ENCODE measurements at regions not wholly inside any gene's neighbourhood (a gene's known extent, or its start where the extent isn't known, plus 50 kb on each side); places are given as distances from the start of the nearest gene placed in this dataset.

DNA sequence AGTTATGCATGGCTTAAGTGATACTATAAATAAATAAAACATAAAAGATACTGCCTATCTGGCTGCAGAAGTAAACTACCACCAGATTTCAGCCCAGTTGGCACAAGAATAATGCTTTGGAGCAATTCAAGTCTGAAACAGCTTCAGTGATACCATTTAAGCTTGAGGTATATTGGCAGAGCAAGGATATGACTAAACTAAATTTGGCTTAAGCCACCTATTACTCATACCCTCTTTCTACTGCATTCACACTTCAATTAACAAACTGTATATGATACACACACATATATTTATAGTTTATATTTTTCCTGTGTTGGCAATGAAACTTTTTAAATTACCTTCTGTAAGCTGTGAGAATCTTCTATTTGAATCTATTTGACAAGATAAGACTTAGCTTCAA, 431.9 kb downstream of the ANXA1 start:
- TF ChIP-seq, protein P1, sequence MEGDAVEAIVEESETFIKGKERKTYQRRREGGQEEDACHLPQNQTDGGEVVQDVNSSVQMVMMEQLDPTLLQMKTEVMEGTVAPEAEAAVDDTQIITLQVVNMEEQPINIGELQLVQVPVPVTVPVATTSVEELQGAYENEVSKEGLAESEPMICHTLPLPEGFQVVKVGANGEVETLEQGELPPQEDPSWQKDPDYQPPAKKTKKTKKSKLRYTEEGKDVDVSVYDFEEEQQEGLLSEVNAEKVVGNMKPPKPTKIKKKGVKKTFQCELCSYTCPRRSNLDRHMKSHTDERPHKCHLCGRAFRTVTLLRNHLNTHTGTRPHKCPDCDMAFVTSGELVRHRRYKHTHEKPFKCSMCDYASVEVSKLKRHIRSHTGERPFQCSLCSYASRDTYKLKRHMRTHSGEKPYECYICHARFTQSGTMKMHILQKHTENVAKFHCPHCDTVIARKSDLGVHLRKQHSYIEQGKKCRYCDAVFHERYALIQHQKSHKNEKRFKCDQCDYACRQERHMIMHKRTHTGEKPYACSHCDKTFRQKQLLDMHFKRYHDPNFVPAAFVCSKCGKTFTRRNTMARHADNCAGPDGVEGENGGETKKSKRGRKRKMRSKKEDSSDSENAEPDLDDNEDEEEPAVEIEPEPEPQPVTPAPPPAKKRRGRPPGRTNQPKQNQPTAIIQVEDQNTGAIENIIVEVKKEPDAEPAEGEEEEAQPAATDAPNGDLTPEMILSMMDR (IDR thresholded peaks at IDR 0.05), result no peak
- intact Hi-C loops (cut with micrococcal nuclease), result no loop called here

DNA sequence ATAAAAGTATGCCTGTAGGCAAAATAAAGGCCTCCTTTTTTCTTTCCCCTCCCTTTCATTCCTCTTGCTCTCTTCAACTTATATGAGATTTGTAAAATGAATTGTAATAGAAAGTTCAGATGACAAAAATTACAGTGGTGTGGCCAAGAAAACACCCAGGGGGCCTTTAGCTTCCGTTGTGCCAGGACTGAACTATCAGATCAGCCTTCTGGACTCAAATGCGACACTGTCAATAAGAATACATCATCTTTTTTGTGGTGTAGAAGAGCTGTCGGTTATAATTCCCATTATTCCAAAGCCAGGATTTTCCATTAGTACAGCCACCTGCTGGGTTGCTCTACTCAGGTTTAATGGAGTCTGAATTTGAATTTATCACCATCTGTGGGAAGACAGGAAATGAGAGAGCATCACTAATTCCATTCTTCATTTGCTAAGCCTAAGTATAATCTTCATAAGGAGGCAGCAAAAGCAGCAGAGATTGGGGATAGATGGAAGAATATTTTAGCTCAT, 443.4 kb downstream of the ANXA1 start:
- no peak overlapping the region for H3K4me3 ChIP-seq (replicated peaks in 1 of 3; ENCODE audit: low read depth in 2 of 3, low read length in 3 of 3)
- no peaks in the 10 kb centered on the region for H3K27me3 ChIP-seq (ENCODE audit: control insufficient read depth in 2 of 2, insufficient read depth in 2 of 2, low read length in 2 of 2)
- H3K9ac ChIP-seq (ENCODE audit: insufficient read depth, low read length, poor library complexity, severe bottlenecking), result no peak overlapping the region
- H3K4me3 Mint-ChIP-seq, result no peak overlapping the region
- intact Hi-C loops (cut with micrococcal nuclease), result no loop called here
- no peak for DNase-seq
- no peaks in the 10 kb centered on the region for H3K36me3 Mint-ChIP-seq
- H4K20me1 ChIP-seq (ENCODE audit: insufficient read depth, low read length), result no peaks in the 10 kb centered on the region
- no peaks in the 10 kb centered on the region for H3K79me2 ChIP-seq (ENCODE audit: insufficient read depth, low read length)
- no peak overlapping the region for H3K4me2 ChIP-seq (replicated peaks; ENCODE audit: extremely low read depth, low read length, poor library complexity, severe bottlenecking)
- no peak overlapping the region for H3K27ac Mint-ChIP-seq
- TF ChIP-seq, protein P1 (IDR thresholded peaks at IDR 0.05), result no peak
- no peak overlapping the region for H3K27ac ChIP-seq (ENCODE audit: low read depth in 1 of 2, low read length in 2 of 2)
- H3K27me3 Mint-ChIP-seq (ENCODE audit: low read depth in 3 of 3), result no peaks in the 10 kb centered on the region
- H3K9me3 Mint-ChIP-seq, result peaks cover 0 to 3% (median 0%) of the 10 kb centered on the region in 7 donors
- no CpG with 5 or more reads among the region's 3 CpGs for WGBS (ENCODE audit: insufficient coverage)
- no peaks in the 10 kb centered on the region for H3K4me1 Mint-ChIP-seq
- H2AFZ ChIP-seq (ENCODE audit: insufficient read depth, low read depth, low read length, poor library complexity, severe bottlenecking), result no peak overlapping the region
- no peaks in the 10 kb centered on the region for H3K36me3 ChIP-seq (replicated peaks in 1 of 2; ENCODE audit: control insufficient read depth in 1 of 2, insufficient read depth in 2 of 2, low read length in 2 of 2)
- H3K4me1 ChIP-seq (ENCODE audit: control insufficient read depth in 1 of 2, insufficient read depth in 2 of 2, low read length in 2 of 2), result no peaks in the 10 kb centered on the region
- no peaks in the 10 kb centered on the region for H3K9me3 ChIP-seq (replicated peaks in 1 of 2; ENCODE audit: control insufficient read depth in 1 of 2, insufficient read depth in 1 of 2, low read length in 2 of 2)

More for the DNA sequence above, 431.9 kb downstream of the ANXA1 start:
- Mint-ChIP-seq H3K36me3 (no peaks in the 10 kb centered on the region), H3K9me3 (peaks cover 0 to 3% (median 0%) of the 10 kb centered on the region in 7 donors), H3K27ac (no peak overlapping the region), H3K4me1 (no peaks in the 10 kb centered on the region), H3K4me3 (no peak overlapping the region), H3K27me3 (ENCODE audit: low read depth in 3 of 3) (no peaks in the 10 kb centered on the region)
- H2AFZ ChIP-seq (ENCODE audit: insufficient read depth, low read depth, low read length, poor library complexity, severe bottlenecking), result no peak overlapping the region
- H3K27ac ChIP-seq (ENCODE audit: low read depth in 1 of 2, low read length in 2 of 2), result no peak overlapping the region
- H3K79me2 ChIP-seq (ENCODE audit: insufficient read depth, low read length), result no peaks in the 10 kb centered on the region
- H3K4me2 ChIP-seq (replicated peaks; ENCODE audit: extremely low read depth, low read length, poor library complexity, severe bottlenecking), result no peak overlapping the region
- H3K9ac ChIP-seq (ENCODE audit: insufficient read depth, low read length, poor library complexity, severe bottlenecking), result no peak overlapping the region
- H3K36me3 ChIP-seq (replicated peaks in 1 of 2; ENCODE audit: control insufficient read depth in 1 of 2, insufficient read depth in 2 of 2, low read length in 2 of 2), result no peaks in the 10 kb centered on the region
- no peaks in the 10 kb centered on the region for H3K9me3 ChIP-seq (replicated peaks in 1 of 2; ENCODE audit: control insufficient read depth in 1 of 2, insufficient read depth in 1 of 2, low read length in 2 of 2)
- no peaks in the 10 kb centered on the region for H4K20me1 ChIP-seq (ENCODE audit: insufficient read depth, low read length)
- DNase-seq, result no peak
- no peaks in the 10 kb centered on the region for H3K27me3 ChIP-seq (ENCODE audit: control insufficient read depth in 2 of 2, insufficient read depth in 2 of 2, low read length in 2 of 2)
- no peak overlapping the region for H3K4me3 ChIP-seq (replicated peaks in 1 of 3; ENCODE audit: low read depth in 2 of 3, low read length in 3 of 3)
- no peaks in the 10 kb centered on the region for H3K4me1 ChIP-seq (ENCODE audit: control insufficient read depth in 1 of 2, insufficient read depth in 2 of 2, low read length in 2 of 2)

Data from CD14-positive monocyte (primary cell).